ENCODE measurements at regions not wholly inside any gene's neighbourhood (a gene's known extent, or its start where the extent isn't known, plus 50 kb on each side); places are given as distances from the start of the nearest gene placed in this dataset.

DNA sequence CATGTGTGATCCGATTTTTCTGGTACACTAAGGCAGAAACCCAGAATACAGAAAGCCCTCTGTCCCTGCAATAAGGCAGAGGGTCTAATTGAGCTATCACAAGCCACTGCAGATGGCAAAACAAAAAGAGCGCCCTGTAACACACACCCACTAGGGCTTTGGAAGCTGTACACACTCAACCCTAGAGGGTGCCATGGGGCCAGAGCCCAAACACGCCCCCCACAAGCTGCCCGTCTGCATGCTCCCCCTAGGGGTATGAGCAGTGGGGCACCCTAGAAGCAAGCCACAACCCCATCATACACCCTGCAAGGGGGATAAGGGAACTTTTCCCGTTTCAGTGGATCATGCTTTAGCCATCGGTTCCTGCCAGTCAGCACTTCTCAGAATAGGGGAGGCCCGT lies 62.2 kb upstream of the PDE10A start:
- Mint-ChIP-seq H3K4me3 (no peak overlapping the region), H3K27ac (no peak overlapping the region), H3K9me3 (no peaks in the 10 kb centered on the region), H3K27me3 (peaks cover 9% of the 10 kb centered on the region), H3K36me3 (ENCODE audit: low read depth) (no peaks in the 10 kb centered on the region), H3K4me1 (no peaks in the 10 kb centered on the region)
- ATAC-seq = peak; percentile 40
- no peak for DNase-seq

DNA sequence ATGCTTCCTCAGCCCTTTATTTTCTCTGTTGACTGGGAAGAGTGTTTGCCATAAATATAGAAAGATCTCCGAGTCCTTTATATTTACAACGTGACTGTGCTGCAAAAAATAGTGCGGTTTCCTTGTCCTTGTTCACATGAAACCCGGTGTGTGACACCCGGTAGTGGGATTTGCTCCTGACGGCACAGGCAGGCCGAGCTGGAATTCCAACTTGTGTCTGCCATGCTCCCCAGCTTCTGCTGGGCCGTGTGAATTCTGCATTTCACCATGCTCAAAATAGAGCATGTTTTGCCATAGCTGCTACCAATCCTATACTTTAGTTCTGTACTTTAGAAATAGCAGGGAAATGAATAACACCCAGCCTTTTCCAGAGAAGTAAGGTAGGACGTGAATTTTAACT lies 60.3 kb upstream of the PDE10A start:
- Mint-ChIP-seq H3K27me3 (peaks cover 12% of the 10 kb centered on the region), H3K4me1 (no peaks in the 10 kb centered on the region), H3K4me3 (no peak overlapping the region), H3K36me3 (ENCODE audit: low read depth) (no peaks in the 10 kb centered on the region), H3K9me3 (no peaks in the 10 kb centered on the region), H3K27ac (no peak overlapping the region)
- ATAC-seq (no peak), DNase-seq (no peak)

DNA sequence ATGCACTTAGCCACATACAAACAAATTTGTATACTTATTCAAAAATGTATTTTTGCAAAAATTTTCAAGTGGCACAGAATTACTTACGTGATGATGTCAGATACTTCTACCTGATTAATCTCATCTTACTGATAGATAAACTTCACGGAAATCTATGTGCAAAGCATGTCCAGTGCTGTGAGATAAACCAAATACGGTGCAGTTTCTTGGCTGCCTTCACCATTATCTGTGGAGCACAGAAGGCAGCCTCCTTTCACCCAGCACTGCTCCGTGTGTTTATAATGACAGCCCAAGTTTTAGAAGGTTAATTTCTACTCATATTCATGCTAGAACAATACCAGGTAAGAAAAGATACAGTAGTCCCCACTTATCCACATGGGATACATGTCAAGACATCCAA lies 59.0 kb upstream of the PDE10A start:
- Mint-ChIP-seq H3K4me1 (no peaks in the 10 kb centered on the region), H3K9me3 (no peaks in the 10 kb centered on the region)
- ATAC-seq = no peak

DNA sequence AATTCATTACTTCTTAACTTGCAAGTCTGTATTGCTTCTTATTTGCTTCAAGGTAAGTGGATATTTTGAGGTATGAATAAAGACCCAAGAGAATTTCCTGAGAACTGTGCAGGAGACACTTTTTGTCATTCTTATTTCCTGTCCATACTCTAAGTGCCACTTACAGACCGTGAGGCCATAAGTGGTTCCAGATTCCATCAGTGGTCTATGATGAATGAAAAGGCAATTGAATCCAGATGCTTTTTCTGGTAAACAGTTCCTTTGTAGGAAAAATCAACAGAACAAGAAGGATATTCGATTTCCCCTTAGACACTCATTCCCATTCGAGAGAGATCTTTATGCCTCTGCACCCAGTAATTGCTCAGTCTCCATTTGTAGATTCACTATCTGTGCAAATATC lies 58.3 kb upstream of the PDE10A start:
- Mint-ChIP-seq H3K36me3 (ENCODE audit: low read depth) (no peaks in the 10 kb centered on the region), H3K27me3 (peaks cover 10% of the 10 kb centered on the region), H3K4me1 (no peaks in the 10 kb centered on the region), H3K4me3 (no peak overlapping the region), H3K27ac (no peak overlapping the region), H3K9me3 (no peaks in the 10 kb centered on the region)
- no peak for DNase-seq
- ATAC-seq = no peak

More for the DNA sequence above, 59.0 kb upstream of the PDE10A start:
- Mint-ChIP-seq H3K27me3 (peaks cover 8% of the 10 kb centered on the region), H3K4me3 (no peak overlapping the region), H3K27ac (no peak overlapping the region), H3K36me3 (ENCODE audit: low read depth) (no peaks in the 10 kb centered on the region)
- DNase-seq = no peak

DNA sequence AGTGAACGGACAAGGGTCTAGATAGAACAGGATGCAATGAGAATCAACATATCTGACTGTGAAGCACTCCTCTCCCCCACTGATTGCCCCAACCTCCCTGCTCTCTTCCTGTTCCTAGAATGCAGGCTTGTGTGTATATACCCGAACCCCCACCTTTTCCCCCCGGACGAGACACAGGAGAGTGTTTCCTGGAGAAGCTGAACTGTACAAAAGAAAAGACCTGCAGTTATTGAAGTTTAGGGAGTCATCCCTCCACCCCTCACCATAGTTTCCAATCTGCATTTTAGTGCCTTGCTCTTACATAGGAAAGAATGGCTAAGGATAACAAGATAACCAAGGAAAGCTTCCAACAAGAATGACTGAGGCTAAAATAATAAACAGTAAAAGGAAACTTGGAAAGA lies 55.5 kb upstream of the PDE10A start:
- Mint-ChIP-seq H3K9me3 (no peaks in the 10 kb centered on the region), H3K4me1 (no peaks in the 10 kb centered on the region), H3K27ac (no peak overlapping the region), H3K36me3 (ENCODE audit: low read depth) (no peaks in the 10 kb centered on the region), H3K4me3 (no peak overlapping the region), H3K27me3 (peaks cover 10% of the 10 kb centered on the region)
- DNase-seq = no peak
- ATAC-seq = no peak

DNA sequence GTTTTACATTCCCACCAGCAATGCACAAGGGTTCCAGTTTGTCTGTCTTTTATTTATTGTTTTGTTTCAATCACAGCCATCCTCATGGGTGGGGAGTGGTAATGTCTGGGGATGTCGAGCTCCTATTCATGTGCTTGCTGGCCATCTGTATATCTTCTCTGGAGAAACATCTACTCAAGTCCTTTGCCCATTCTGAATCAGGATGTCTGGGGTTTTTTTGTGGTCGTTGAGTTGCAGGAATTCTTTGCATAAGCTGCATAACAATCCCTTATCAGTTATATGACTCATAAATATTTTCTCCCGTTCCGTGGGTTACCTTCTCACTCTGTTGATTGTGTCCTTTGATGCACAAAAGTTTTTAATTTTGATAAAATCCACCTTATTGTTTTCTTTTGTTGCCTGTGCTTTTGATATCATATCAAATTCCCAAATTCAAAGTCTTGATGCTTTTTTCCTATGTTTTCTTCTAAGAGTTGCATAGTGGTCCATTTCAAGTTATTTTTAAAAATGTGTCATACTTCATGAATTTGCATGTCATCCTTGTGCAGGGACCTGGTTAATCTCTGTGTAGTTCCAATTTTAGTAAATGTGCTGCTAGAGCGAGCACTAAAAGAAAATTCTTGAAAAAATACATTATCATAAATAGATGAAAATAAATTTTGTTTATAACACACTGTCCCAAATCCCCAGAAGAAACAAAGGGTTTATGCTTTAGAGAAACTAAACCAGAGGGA lies 54.9 kb upstream of the PDE10A start:
- no peaks in the 10 kb centered on the region for H3K4me1 Mint-ChIP-seq
- no peak for DNase-seq
- H3K9me3 Mint-ChIP-seq = no peaks in the 10 kb centered on the region
- no peak overlapping the region for H3K4me3 Mint-ChIP-seq
- peaks cover 10% of the 10 kb centered on the region for H3K27me3 Mint-ChIP-seq
- H3K36me3 Mint-ChIP-seq (ENCODE audit: low read depth) = no peaks in the 10 kb centered on the region
- no peak for ATAC-seq
- H3K27ac Mint-ChIP-seq = no peak overlapping the region

DNA sequence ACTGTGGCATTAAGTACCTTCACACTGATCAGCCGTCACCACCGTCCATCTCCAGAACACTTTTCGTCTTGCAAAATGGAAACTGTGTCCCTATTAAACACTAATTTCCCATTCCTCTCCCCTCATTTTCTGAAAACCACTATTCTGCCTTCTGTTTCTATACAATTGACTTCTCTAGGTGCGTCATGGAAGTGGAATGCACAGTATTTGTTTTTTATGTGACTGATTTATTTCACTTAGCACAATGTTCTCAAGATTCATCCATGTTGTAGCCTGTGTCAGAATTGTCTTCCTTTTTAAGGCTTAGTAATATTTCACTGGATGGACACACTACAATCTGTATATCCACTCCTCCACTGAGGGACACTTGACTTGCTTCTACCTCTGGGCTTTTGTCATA lies 53.8 kb upstream of the PDE10A start:
- Mint-ChIP-seq H3K4me1 (no peaks in the 10 kb centered on the region), H3K4me3 (no peak overlapping the region), H3K9me3 (no peaks in the 10 kb centered on the region), H3K36me3 (ENCODE audit: low read depth) (no peaks in the 10 kb centered on the region), H3K27ac (no peak overlapping the region), H3K27me3 (peaks cover 10% of the 10 kb centered on the region)
- DNase-seq (no peak), ATAC-seq (no peak)

DNA sequence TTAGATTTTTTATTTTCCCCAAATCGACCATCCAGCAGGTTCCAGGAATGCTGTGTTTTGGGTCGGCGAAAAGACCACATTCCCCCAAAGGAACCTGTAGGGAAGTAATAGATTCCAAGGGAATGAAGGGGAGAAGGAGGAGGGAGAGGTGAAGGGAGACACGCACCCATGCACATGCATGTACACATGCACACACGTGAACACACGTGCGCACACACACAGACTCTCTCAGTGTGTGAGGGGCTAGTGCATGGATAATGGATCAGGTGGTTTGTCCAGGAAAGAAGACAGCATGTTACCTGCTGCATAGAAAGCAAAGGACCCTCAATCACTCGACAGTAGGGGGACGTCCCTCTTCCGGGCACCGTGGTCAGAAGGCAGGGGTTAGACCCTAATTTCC lies 52.4 kb upstream of the PDE10A start:
- H3K4me3 Mint-ChIP-seq = no peak overlapping the region
- H3K27ac Mint-ChIP-seq = no peak overlapping the region
- no peaks in the 10 kb centered on the region for H3K4me1 Mint-ChIP-seq
- DNase-seq (no peak), ATAC-seq (no peak)
- H3K27me3 Mint-ChIP-seq = peaks cover 8% of the 10 kb centered on the region
- H3K9me3 Mint-ChIP-seq = no peaks in the 10 kb centered on the region
- no peaks in the 10 kb centered on the region for H3K36me3 Mint-ChIP-seq (ENCODE audit: low read depth)

DNA sequence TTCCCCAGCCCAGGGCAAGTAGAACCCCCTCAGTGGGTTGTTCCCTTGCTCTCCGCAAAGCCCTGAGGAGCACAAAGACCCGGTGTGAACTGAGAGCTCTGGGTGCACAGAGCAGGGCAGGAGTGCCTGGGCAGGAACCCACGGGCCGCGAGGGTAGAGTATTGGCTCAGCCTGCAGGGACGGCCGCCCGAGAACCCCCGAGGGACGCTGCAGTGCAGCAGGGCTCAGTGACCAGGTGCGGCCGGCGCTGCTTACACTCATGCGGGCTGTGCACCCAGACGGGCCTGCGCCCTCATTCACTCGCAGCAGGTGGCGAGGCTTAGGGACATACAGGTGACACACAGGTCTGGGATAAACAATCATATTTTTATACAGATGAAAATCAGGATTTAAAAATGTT lies 51.9 kb upstream of the PDE10A start:
- Mint-ChIP-seq H3K4me3 (no peak overlapping the region), H3K4me1 (no peaks in the 10 kb centered on the region), H3K9me3 (peaks cover 2% of the 10 kb centered on the region), H3K27me3 (peaks cover 8% of the 10 kb centered on the region), H3K27ac (no peak overlapping the region), H3K36me3 (ENCODE audit: low read depth) (no peaks in the 10 kb centered on the region)
- no peak for DNase-seq
- ATAC-seq = no peak

DNA sequence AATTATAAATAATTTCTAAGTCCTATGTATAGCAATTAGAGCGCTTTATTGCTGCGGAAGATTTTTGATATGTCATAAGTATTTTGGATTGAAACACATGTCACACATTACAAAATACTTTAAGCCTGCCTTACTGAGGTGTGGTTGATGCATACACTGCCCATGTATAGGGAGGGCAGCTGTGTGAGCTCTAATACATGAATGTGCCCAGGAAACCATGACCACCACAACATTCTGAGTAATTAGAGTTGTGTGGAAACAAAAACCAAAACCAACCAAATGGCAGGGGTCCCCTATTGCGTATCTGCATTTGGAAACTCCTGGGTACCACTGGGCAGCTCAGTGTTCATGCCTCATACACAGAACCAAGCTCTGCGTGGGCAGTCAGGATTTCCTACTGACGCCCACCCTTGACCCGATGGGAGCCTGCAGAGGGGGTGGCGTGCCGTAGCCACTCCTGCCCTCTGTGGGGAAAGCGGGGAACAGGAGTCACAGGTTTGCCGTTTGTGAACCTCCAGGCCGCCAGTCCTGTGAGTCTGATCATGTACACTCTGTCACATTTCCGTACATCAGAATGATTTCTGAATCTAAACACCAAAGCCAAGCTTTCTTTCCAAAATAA lies 50.9 kb upstream of the PDE10A start:
- ATAC-seq (no peak), DNase-seq (no peak)
- Mint-ChIP-seq H3K36me3 (ENCODE audit: low read depth) (no peaks in the 10 kb centered on the region), H3K27me3 (peaks cover 4% of the 10 kb centered on the region), H3K9me3 (peaks cover 4% of the 10 kb centered on the region), H3K4me1 (no peaks in the 10 kb centered on the region), H3K27ac (no peak overlapping the region), H3K4me3 (no peak overlapping the region)

All from activated naive CD8-positive, alpha-beta T cell treated with anti-CD3 and anti-CD28 coated beads, Interleukin-2, amount 50 U/mL, for 24 hours (primary cell).